H9 (cell line): ENCODE measurements at regions not wholly inside any gene's neighbourhood (a gene's known extent, or its start where the extent isn't known, plus 50 kb on each side); places are given as distances from the start of the nearest gene placed in this dataset.

Experiments used
- DNase-seq: peaks from one replicate; pipeline ENCODE4 v3.0.0-alpha.2; 2017
- H2AFZ ChIP-seq: one replicate; pipeline ENCODE4 v1.6.1; 2013; ENCODE audit warnings: mild to moderate bottlenecking, low read length, control low read depth, moderate library complexity
- H2AK5ac ChIP-seq: 2 replicates; pipeline ENCODE4 v1.6.1; 2013; ENCODE audit warnings: low read length, control low read depth, mixed read lengths; ENCODE audit not compliant: insufficient read length
- H2BK120ac ChIP-seq: one replicate; pipeline ENCODE4 v1.6.1; 2013; ENCODE audit warnings: low read depth, mild to moderate bottlenecking, low read length, control low read depth, inconsistent platforms; ENCODE audit not compliant: poor library complexity, severe bottlenecking
- H2BK12ac ChIP-seq: 2 replicates; pipeline ENCODE4 v1.6.1; 2013; ENCODE audit warnings: low read length, control low read depth, mixed read lengths, low read depth; ENCODE audit not compliant: insufficient read length
- H2BK15ac ChIP-seq: 2 replicates; pipeline ENCODE4 v1.6.1; 2013; ENCODE audit warnings: low read depth, low read length, control low read depth
- H2BK20ac ChIP-seq: one replicate; pipeline ENCODE4 v1.6.1; 2013; ENCODE audit warnings: low read depth, mild to moderate bottlenecking, low read length, control low read depth, inconsistent platforms; ENCODE audit not compliant: poor library complexity, severe bottlenecking
- H2BK5ac ChIP-seq: 2 replicates; pipeline ENCODE4 v1.6.1; 2013; ENCODE audit warnings: low read length, control low read depth, mixed read lengths; ENCODE audit not compliant: insufficient read length
- H3K14ac ChIP-seq: 2 replicates; pipeline ENCODE4 v1.6.1; 2013; ENCODE audit warnings: low read length, control low read depth; ENCODE audit not compliant: insufficient read depth
- H3K18ac ChIP-seq: 2 replicates; pipeline ENCODE4 v1.6.1; 2013; ENCODE audit warnings: low read depth, mild to moderate bottlenecking, mixed read lengths, low read length, control low read depth; ENCODE audit not compliant: insufficient read length
- H3K23ac ChIP-seq: 2 replicates; pipeline ENCODE4 v1.6.1; 2013; ENCODE audit warnings: low read length, control low read depth, mixed read lengths, low read depth; ENCODE audit not compliant: insufficient read length
- H3K23me2 ChIP-seq: 2 replicates; pipeline ENCODE4 v1.6.1; 2013; ENCODE audit warnings: low read depth, mild to moderate bottlenecking, mixed read lengths, low read length, control low read depth; ENCODE audit not compliant: insufficient read length, poor library complexity, severe bottlenecking
- H3K27ac ChIP-seq: 2 replicates; pipeline ENCODE4 v1.5.1; 2013; ENCODE audit warnings: low read length, control low read depth, mixed read lengths, low read depth; ENCODE audit not compliant: insufficient read length
- H3K27me3 ChIP-seq: 2 replicates; pipeline ENCODE4 v1.6.1; 2013; ENCODE audit warnings: low read length, control low read depth, inconsistent platforms; ENCODE audit not compliant: insufficient read depth
- H3K4ac ChIP-seq: 2 replicates; pipeline ENCODE4 v1.6.1; 2013; ENCODE audit warnings: low read depth, mild to moderate bottlenecking, control low read depth, inconsistent platforms, low read length, moderate library complexity
- H3K4me1 ChIP-seq: 2 replicates; pipeline ENCODE4 v1.6.1; 2013; ENCODE audit warnings: low read length, control low read depth, inconsistent platforms; ENCODE audit not compliant: insufficient read depth
- H3K4me2 ChIP-seq: 2 replicates; pipeline ENCODE4 v1.6.1; 2013; ENCODE audit warnings: low read length, control low read depth, mixed read lengths; ENCODE audit not compliant: insufficient read length, insufficient read depth
- H3K56ac ChIP-seq: 2 replicates; pipeline ENCODE4 v1.6.1; 2013; ENCODE audit warnings: low read depth, mild to moderate bottlenecking, mixed read lengths, low read length, control low read depth; ENCODE audit not compliant: insufficient read length
- H3K79me1 ChIP-seq: 2 replicates; pipeline ENCODE4 v1.6.1; 2013; ENCODE audit warnings: low read depth, mild to moderate bottlenecking, moderate library complexity, low read length, control low read depth, inconsistent platforms; ENCODE audit not compliant: insufficient read depth, poor library complexity, severe bottlenecking
- H3K79me2 ChIP-seq: 2 replicates; pipeline ENCODE4 v1.6.1; 2013; ENCODE audit warnings: low read length, control low read depth, inconsistent platforms; ENCODE audit not compliant: insufficient read depth
- H3K9ac ChIP-seq: 2 replicates; pipeline ENCODE4 v1.6.1; 2013; ENCODE audit warnings: low read length, control low read depth, mixed read lengths; ENCODE audit not compliant: insufficient read length; ENCODE audit errors: extremely low read depth
- H3K9me3 ChIP-seq: one replicate; pipeline ENCODE4 v1.6.1; 2013; ENCODE audit warnings: low read depth, low read length, inconsistent platforms; ENCODE audit not compliant: control insufficient read depth
- H3T11ph ChIP-seq: one replicate; pipeline ENCODE4 v1.6.1; 2013; ENCODE audit warnings: mild to moderate bottlenecking, low read length, control low read depth, inconsistent platforms
- H4K20me1 ChIP-seq: one replicate; pipeline ENCODE4 v1.6.1; 2013; ENCODE audit not compliant: control insufficient read depth, insufficient read length, insufficient read depth
- H4K5ac ChIP-seq: 2 replicates; pipeline ENCODE4 v1.6.1; 2013; ENCODE audit warnings: low read depth, mild to moderate bottlenecking, mixed read lengths, low read length, control low read depth; ENCODE audit not compliant: insufficient read length
- H4K8ac ChIP-seq: replicated peaks from 2 replicates; pipeline ENCODE4 v1.6.1; 2013; ENCODE audit warnings: low read length, control low read depth, mixed read lengths, low read depth; ENCODE audit not compliant: insufficient read length
- H4K91ac ChIP-seq: 2 replicates; pipeline ENCODE4 v1.6.1; 2013; ENCODE audit warnings: low read depth, mild to moderate bottlenecking, moderate library complexity, mixed read lengths, low read length, control low read depth; ENCODE audit not compliant: insufficient read length
- H3K27ac Mint-ChIP-seq, 3 experiments: 2 replicates in 2 of 3; 3 replicates in 1 of 3; pipeline ENCODE4 v1.8.0; 2020 to 2021; ENCODE audit warnings: mixed read lengths in 3 of 3, mild to moderate bottlenecking in 1 of 3, moderate library complexity in 1 of 3
- H3K27me3 Mint-ChIP-seq: 2 replicates; pipeline ENCODE4 v1.8.0; 2021; ENCODE audit warnings: low read depth, mild to moderate bottlenecking, moderate library complexity, mixed read lengths
- H3K36me3 Mint-ChIP-seq, 3 experiments: 2 replicates in 2 of 3; 3 replicates in 1 of 3; pipeline ENCODE4 v1.8.0; 2020 to 2021; ENCODE audit warnings: low read depth in 3 of 3, mixed read lengths in 3 of 3; ENCODE audit not compliant: insufficient read depth in 1 of 3
- H3K4me1 Mint-ChIP-seq, 2 experiments: 2 replicates each; pipeline ENCODE4 v1.8.0; 2020; ENCODE audit warnings: mixed read lengths in 2 of 2
- H3K4me3 Mint-ChIP-seq, 2 experiments: 2 replicates in 1 of 2; 3 replicates in 1 of 2; pipeline ENCODE4 v1.8.0; 2020 to 2021; ENCODE audit warnings: mild to moderate bottlenecking in 2 of 2, mixed read lengths in 2 of 2, moderate library complexity in 1 of 2
- H3K9me3 Mint-ChIP-seq, 2 experiments: 2 replicates in 1 of 2; 3 replicates in 1 of 2; pipeline ENCODE4 v1.8.0; 2020; ENCODE audit warnings: mild to moderate bottlenecking in 2 of 2, mixed read lengths in 2 of 2, moderate library complexity in 1 of 2
- WGBS: extraction: QIAGEN DNeasy Blood & Tissue Kit; methylation state at CpG from one replicate; pipeline ENCODE4 v1.1.7; 2013; ENCODE audit warnings: missing lambda C conversion rate, low lambda C conversion rate, mixed read lengths; ENCODE audit not compliant: insufficient read length; ENCODE audit errors: extremely low coverage; 5-methylcytosine and 5-hydroxymethylcytosine counted together
- TF ChIP-seq, protein P1 (sequence below): fragments of 200-600 bp; sonication (generic); conservative IDR thresholded peaks from 3 replicates; pipeline ENCODE4 v1.8.0; 2021; ENCODE audit warnings: antibody characterized with exemption, mild to moderate bottlenecking

DNA sequence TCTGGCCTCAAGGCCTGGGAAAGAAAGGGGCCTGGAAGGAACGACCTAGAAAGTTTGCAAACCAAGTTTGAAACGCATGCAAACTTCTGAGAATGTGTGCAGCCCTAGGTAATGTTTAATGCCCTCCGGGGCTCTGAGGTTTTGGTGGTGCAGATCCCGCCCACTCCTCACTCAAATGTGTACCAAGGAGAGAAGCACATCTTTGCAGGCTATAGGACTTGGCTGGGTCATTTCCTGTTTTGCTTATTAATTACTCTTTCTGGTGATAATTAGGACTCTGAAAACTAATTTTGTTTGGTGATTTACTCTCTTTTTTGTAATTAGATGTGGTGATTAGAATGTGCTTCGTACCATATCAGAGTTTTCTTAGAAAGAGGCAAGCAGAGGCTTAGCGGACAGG is 625.9 kb upstream of the CADM1 start:
- H3K4me2 ChIP-seq = no peak overlapping the region
- H3K4me1 Mint-ChIP-seq = peaks cover 5 to 6% of the 10 kb centered on the region in 2 experiments; a peak in 1 of 4 replicates
- no peaks in the 10 kb centered on the region for H3K9me3 ChIP-seq
- no peak overlapping the region for H2AK5ac ChIP-seq
- H3K27ac ChIP-seq = no peak overlapping the region
- no peak overlapping the region for H3K23ac ChIP-seq
- H3K36me3 Mint-ChIP-seq = no peaks in the 10 kb centered on the region
- H3K27ac Mint-ChIP-seq = no peak overlapping the region
- H4K91ac ChIP-seq = no peak overlapping the region
- H2BK15ac ChIP-seq = no peak overlapping the region
- H2BK20ac ChIP-seq = no peak overlapping the region
- H2BK120ac ChIP-seq = no peak overlapping the region
- H3K4ac ChIP-seq = no peak overlapping the region
- H4K8ac ChIP-seq = no peak overlapping the region
- H2AFZ ChIP-seq = no peak overlapping the region
- H3K79me1 ChIP-seq = no peaks in the 10 kb centered on the region
- H3K4me3 Mint-ChIP-seq = no peak overlapping the region
- no peak overlapping the region for H3K56ac ChIP-seq
- H3K9ac ChIP-seq = no peak overlapping the region
- H4K20me1 ChIP-seq = no peaks in the 10 kb centered on the region
- H3K23me2 ChIP-seq = no peaks in the 10 kb centered on the region
- H3K27me3 ChIP-seq = no peaks in the 10 kb centered on the region
- whole genome bisulfite sequencing = no CpG with 5 or more reads among the region's 6 CpGs
- H3K18ac ChIP-seq = no peak overlapping the region
- H2BK12ac ChIP-seq = no peak overlapping the region
- H3K14ac ChIP-seq = no peak overlapping the region
- H2BK5ac ChIP-seq = no peak overlapping the region
- no peaks in the 10 kb centered on the region; the same call in 1 of the 2 replicates for H3K27me3 Mint-ChIP-seq
- TF ChIP-seq, protein P1, sequence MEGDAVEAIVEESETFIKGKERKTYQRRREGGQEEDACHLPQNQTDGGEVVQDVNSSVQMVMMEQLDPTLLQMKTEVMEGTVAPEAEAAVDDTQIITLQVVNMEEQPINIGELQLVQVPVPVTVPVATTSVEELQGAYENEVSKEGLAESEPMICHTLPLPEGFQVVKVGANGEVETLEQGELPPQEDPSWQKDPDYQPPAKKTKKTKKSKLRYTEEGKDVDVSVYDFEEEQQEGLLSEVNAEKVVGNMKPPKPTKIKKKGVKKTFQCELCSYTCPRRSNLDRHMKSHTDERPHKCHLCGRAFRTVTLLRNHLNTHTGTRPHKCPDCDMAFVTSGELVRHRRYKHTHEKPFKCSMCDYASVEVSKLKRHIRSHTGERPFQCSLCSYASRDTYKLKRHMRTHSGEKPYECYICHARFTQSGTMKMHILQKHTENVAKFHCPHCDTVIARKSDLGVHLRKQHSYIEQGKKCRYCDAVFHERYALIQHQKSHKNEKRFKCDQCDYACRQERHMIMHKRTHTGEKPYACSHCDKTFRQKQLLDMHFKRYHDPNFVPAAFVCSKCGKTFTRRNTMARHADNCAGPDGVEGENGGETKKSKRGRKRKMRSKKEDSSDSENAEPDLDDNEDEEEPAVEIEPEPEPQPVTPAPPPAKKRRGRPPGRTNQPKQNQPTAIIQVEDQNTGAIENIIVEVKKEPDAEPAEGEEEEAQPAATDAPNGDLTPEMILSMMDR = no peak
- no peaks in the 10 kb centered on the region for H3K4me1 ChIP-seq
- no peak overlapping the region for H4K5ac ChIP-seq
- no peak for DNase-seq
- H3K79me2 ChIP-seq = no peaks in the 10 kb centered on the region
- no peak overlapping the region for H3T11ph ChIP-seq
- no peaks in the 10 kb centered on the region for H3K9me3 Mint-ChIP-seq
